Activated CD4-positive, alpha-beta T cell treated with anti-CD3 and anti-CD28 coated beads, Interleukin-2, amount 50 U/mL, for 1 hour (primary cell): ENCODE measurements at regions not wholly inside any gene's neighbourhood (a gene's known extent, or its start where the extent isn't known, plus 50 kb on each side); places are given as distances from the start of the nearest gene placed in this dataset.
"Not testable (repeated sequence)": the region's sequence is repeated elsewhere in the genome, so short reads cannot be mapped to it uniquely, and the experiment has no call there.

ENCODE experiments used
- DNase-seq: peaks from one replicate; pipeline ENCODE4 v3.0.0-alpha.2; 2020

DNA sequence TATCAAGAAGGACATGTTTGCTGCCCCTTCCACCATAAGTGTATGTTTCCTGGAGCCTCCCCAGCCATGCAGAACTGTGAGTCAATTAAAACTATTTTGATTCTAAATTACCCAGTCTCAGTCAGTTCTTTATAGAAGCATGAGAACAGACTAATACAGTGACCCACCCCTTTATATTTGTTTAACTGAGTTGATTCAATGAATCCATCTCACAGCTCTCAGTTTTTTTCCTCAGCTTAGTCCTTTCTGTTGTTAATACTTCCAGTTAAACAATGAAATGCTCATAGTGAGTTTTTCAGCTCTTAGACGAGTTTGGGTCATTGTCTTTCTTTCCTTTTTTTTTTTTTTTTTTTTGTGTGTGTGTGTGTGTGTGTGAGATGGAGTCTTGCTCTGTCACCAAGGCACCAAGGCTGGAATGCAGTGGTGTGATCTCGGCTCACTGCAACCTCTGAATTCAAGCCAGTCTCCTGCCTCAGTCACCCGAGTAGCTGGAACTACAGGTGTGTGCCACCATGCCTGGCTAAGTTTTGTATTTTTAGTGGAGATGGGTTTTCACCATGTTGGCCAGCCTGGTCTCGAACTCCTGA lies 417.9 kb upstream of the ZNG1F start:
- not testable (repeated sequence) for DNase-seq

- not testable (repeated sequence) for DNase-seq
Observed at GRCh38 chr9:41565572-41565971, 376.5 kb upstream of the ZNG1F start.
